ENCODE measurements at regions not wholly inside any gene's neighbourhood (a gene's known extent, or its start where the extent isn't known, plus 50 kb on each side); places are given as distances from the start of the nearest gene placed in this dataset.
"Not testable (repeated sequence)": the region's sequence is repeated elsewhere in the genome, so short reads cannot be mapped to it uniquely, and the experiment has no call there.

GRCh38 chr21:21902416-21902815, 904.2 kb downstream of the NCAM2 start:
- not testable (repeated sequence) for TF ChIP-seq POLR2AphosphoS2 (IDR thresholded peaks at IDR 0.05; ENCODE audit: low read depth, low read length); POLR2AphosphoS5 (IDR thresholded peaks at IDR 0.05; ENCODE audit: low read length); CTCF (IDR thresholded peaks at IDR 0.05 in 2 of 3, conservative IDR thresholded peaks at IDR 0.05 in 1 of 3; ENCODE audit: control insufficient read depth in 2 of 3, extremely low read depth in 1 of 3, insufficient read depth in 1 of 3, low read depth in 3 of 3, low read length in 3 of 3); EP300 (IDR thresholded peaks at IDR 0.05; ENCODE audit: borderline replicate concordance in 1 of 2, control insufficient read depth in 1 of 2, low read depth in 2 of 2, low read length in 2 of 2); ZNF217 (IDR thresholded peaks at IDR 0.05); TCF12 (IDR thresholded peaks at IDR 0.05; ENCODE audit: low read depth, low read length); TBL1XR1 (IDR thresholded peaks at IDR 0.05; ENCODE audit: low read depth, low read length); SUZ12 (IDR thresholded peaks at IDR 0.05; ENCODE audit: unreplicated experiment); CHD2 (IDR thresholded peaks at IDR 0.05; ENCODE audit: borderline replicate concordance, low read depth, low read length); POLR2A (IDR thresholded peaks at IDR 0.05; ENCODE audit: low read depth, low read length); MAX (IDR thresholded peaks at IDR 0.05; ENCODE audit: low read depth, low read length); YY1 (IDR thresholded peaks at IDR 0.05; ENCODE audit: low read depth, low read length)
